ENCODE measurements at regions not wholly inside any gene's neighbourhood (a gene's known extent, or its start where the extent isn't known, plus 50 kb on each side); places are given as distances from the start of the nearest gene placed in this dataset.

GRCh38 chr5:163221581-163221980, 215.8 kb upstream of the CCNG1 start:
- no peak for FAIRE-seq
- intact Hi-C loops (cut with DNase I): no loop called here

GRCh38 chr5:163222982-163223381, 214.4 kb upstream of the CCNG1 start:
- no peak for DNase-seq
- no peak for FAIRE-seq
- TF ChIP-seq CTCF (IDR thresholded peaks at IDR 0.05; ENCODE audit: borderline replicate concordance, extremely low read depth, insufficient read depth): no peak
- Histone ChIP-seq H3K27ac (ENCODE audit: low read depth in 2 of 2, low read length in 2 of 2) (no peak overlapping the region), H3K9ac (ENCODE audit: low read length in 3 of 3) (no peak overlapping the region), H3K9me3 (ENCODE audit: control insufficient read depth in 2 of 3, insufficient read depth in 1 of 3, low read length in 3 of 3) (no peaks in the 10 kb centered on the region), H3K27me3 (ENCODE audit: control insufficient read depth, insufficient read depth, low read length) (no peaks in the 10 kb centered on the region), H3K36me3 (ENCODE audit: control insufficient read depth in 2 of 3, insufficient read depth in 3 of 3, low read length in 3 of 3) (no peaks in the 10 kb centered on the region), H3K4me3 (ENCODE audit: low read length in 3 of 3) (no peak overlapping the region), H3K4me1 (ENCODE audit: control insufficient read depth in 2 of 3, insufficient read depth in 2 of 3, low read depth in 1 of 3, low read length in 3 of 3) (no peaks in the 10 kb centered on the region)
- intact Hi-C loops (cut with DNase I): no loop called here

More at GRCh38 chr5:163221581-163221980, 215.8 kb upstream of the CCNG1 start:
- Histone ChIP-seq H3K36me3 (ENCODE audit: control insufficient read depth in 2 of 3, insufficient read depth in 3 of 3, low read length in 3 of 3) (no peaks in the 10 kb centered on the region), H3K27me3 (ENCODE audit: control insufficient read depth, insufficient read depth, low read length) (no peaks in the 10 kb centered on the region), H3K4me3 (ENCODE audit: low read length in 3 of 3) (no peak overlapping the region), H3K9ac (ENCODE audit: low read length in 3 of 3) (no peak overlapping the region), H3K4me1 (ENCODE audit: control insufficient read depth in 2 of 3, insufficient read depth in 2 of 3, low read depth in 1 of 3, low read length in 3 of 3) (no peaks in the 10 kb centered on the region), H3K9me3 (ENCODE audit: control insufficient read depth in 2 of 3, insufficient read depth in 1 of 3, low read length in 3 of 3) (no peaks in the 10 kb centered on the region), H3K27ac (ENCODE audit: low read depth in 2 of 2, low read length in 2 of 2) (no peak overlapping the region)
- TF ChIP-seq CTCF (IDR thresholded peaks at IDR 0.05; ENCODE audit: borderline replicate concordance, extremely low read depth, insufficient read depth): no peak
- DNase-seq: no peak

- no peaks in the 10 kb centered on the region for H3K27me3 ChIP-seq (ENCODE audit: control insufficient read depth, insufficient read depth, low read length)
- intact Hi-C loops (cut with DNase I): no loop called here
- H3K9ac ChIP-seq (ENCODE audit: low read length in 3 of 3): no peak overlapping the region
- no peak overlapping the region for H3K4me3 ChIP-seq (ENCODE audit: low read length in 3 of 3)
- no peak overlapping the region for H3K27ac ChIP-seq (ENCODE audit: low read depth in 2 of 2, low read length in 2 of 2)
- no peaks in the 10 kb centered on the region for H3K4me1 ChIP-seq (ENCODE audit: control insufficient read depth in 2 of 3, insufficient read depth in 2 of 3, low read depth in 1 of 3, low read length in 3 of 3)
- no peaks in the 10 kb centered on the region for H3K36me3 ChIP-seq (ENCODE audit: control insufficient read depth in 2 of 3, insufficient read depth in 3 of 3, low read length in 3 of 3)
- DNase-seq (no peak), FAIRE-seq (no peak)
- no peaks in the 10 kb centered on the region for H3K9me3 ChIP-seq (ENCODE audit: control insufficient read depth in 2 of 3, insufficient read depth in 1 of 3, low read length in 3 of 3)
- TF ChIP-seq CTCF (IDR thresholded peaks at IDR 0.05; ENCODE audit: borderline replicate concordance, extremely low read depth, insufficient read depth): no peak
Measured at GRCh38 chr5:163244445-163244987, 192.9 kb upstream of the CCNG1 start.

- Histone ChIP-seq H3K9me3 (ENCODE audit: control insufficient read depth in 2 of 3, insufficient read depth in 1 of 3, low read length in 3 of 3) (no peaks in the 10 kb centered on the region), H3K9ac (ENCODE audit: low read length in 3 of 3) (no peak overlapping the region), H3K4me1 (ENCODE audit: control insufficient read depth in 2 of 3, insufficient read depth in 2 of 3, low read depth in 1 of 3, low read length in 3 of 3) (no peaks in the 10 kb centered on the region), H3K4me3 (ENCODE audit: low read length in 3 of 3) (no peak overlapping the region), H3K36me3 (ENCODE audit: control insufficient read depth in 2 of 3, insufficient read depth in 3 of 3, low read length in 3 of 3) (no peaks in the 10 kb centered on the region), H3K27ac (ENCODE audit: low read depth in 2 of 2, low read length in 2 of 2) (no peak overlapping the region), H3K27me3 (ENCODE audit: control insufficient read depth, insufficient read depth, low read length) (no peaks in the 10 kb centered on the region)
- intact Hi-C loops (cut with DNase I): no loop called here
- FAIRE-seq (no peak), DNase-seq (no peak)
- TF ChIP-seq CTCF (IDR thresholded peaks at IDR 0.05; ENCODE audit: borderline replicate concordance, extremely low read depth, insufficient read depth): no peak
Measured at GRCh38 chr5:163245584-163245983, 191.8 kb upstream of the CCNG1 start.

All from kidney (tissue), 13 donors.